ENCODE measurements at regions not wholly inside any gene's neighbourhood (a gene's known extent, or its start where the extent isn't known, plus 50 kb on each side); places are given as distances from the start of the nearest gene placed in this dataset.
A peak's percentile ranks its signal among the peaks of the same experiment; 100 is the strongest.

DNA sequence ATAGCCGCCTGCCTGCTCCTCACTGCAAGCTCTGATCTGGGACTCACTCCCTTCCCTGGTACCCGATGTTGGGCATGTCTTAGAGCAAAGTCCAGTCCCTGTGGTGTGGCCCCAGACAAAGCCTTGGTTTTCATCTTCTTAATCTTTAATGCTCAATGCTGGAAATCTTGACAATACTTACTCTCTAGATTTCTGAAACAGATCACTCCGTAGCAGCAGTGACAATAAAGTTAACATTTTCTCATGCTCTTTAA, 260.2 kb upstream of the IRX2 start:
- TF ChIP-seq, protein P1, sequence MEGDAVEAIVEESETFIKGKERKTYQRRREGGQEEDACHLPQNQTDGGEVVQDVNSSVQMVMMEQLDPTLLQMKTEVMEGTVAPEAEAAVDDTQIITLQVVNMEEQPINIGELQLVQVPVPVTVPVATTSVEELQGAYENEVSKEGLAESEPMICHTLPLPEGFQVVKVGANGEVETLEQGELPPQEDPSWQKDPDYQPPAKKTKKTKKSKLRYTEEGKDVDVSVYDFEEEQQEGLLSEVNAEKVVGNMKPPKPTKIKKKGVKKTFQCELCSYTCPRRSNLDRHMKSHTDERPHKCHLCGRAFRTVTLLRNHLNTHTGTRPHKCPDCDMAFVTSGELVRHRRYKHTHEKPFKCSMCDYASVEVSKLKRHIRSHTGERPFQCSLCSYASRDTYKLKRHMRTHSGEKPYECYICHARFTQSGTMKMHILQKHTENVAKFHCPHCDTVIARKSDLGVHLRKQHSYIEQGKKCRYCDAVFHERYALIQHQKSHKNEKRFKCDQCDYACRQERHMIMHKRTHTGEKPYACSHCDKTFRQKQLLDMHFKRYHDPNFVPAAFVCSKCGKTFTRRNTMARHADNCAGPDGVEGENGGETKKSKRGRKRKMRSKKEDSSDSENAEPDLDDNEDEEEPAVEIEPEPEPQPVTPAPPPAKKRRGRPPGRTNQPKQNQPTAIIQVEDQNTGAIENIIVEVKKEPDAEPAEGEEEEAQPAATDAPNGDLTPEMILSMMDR (conservative IDR thresholded peaks at IDR 0.05), result no peak
- no peak overlapping the region for H3K27ac Mint-ChIP-seq
- no peaks in the 10 kb centered on the region for H3K9me3 Mint-ChIP-seq

DNA sequence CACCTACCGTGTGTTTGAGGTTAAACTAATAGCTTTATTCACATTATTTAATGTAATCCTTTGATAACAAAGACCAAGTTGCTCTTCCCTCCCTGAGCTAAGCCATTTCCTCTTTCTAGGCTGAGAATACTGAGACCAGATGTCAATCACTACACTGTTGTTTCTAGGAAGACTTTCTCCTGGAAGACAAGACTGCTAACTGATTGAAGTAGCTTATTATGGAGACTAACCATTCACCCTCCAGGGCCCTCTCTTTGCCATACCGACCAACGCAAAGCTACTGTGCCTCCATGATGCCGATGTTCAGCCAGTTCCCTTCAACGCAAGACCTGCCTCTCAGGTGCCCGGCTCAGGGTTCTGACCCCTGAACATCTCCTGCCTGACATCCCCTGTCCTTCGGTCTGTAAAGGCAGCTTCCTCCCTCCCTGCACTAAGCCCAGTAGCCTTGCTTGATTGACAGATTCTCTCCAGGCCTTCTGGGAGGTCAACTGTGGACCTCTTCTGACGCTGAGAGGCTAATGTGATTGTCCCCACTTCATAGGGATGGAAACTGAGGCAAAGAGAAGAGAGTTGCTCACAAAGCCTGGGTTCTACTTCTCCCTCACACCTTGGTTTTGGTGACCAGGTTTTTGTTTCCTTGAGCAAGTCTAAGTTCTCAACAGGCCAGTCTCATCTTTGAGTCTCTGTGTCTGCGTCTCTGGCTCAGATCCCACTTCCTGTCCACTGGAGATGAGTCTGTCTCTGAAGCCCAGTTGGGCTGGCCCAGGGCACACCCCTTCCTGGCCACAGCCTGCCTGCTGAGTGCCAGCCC, 259.7 kb upstream of the IRX2 start:
- DNase-seq (ENCODE audit: extremely low spot score, unreplicated experiment), result peak; percentile 36
- Mint-ChIP-seq H3K36me3 (no peaks in the 10 kb centered on the region), H3K4me3 (no peak overlapping the region), H3K27ac (no peak overlapping the region), H3K4me1 (ENCODE audit: unreplicated experiment) (no peaks in the 10 kb centered on the region), H3K27me3 (no peaks in the 10 kb centered on the region), H3K9me3 (no peaks in the 10 kb centered on the region)
- TF ChIP-seq, protein P1 (conservative IDR thresholded peaks at IDR 0.05), result no peak

More for the DNA sequence above, 260.2 kb upstream of the IRX2 start:
- no peaks in the 10 kb centered on the region for H3K27me3 Mint-ChIP-seq
- no peak for DNase-seq (ENCODE audit: extremely low spot score, unreplicated experiment)
- H3K4me1 Mint-ChIP-seq (ENCODE audit: unreplicated experiment), result no peaks in the 10 kb centered on the region
- H3K4me3 Mint-ChIP-seq, result no peak overlapping the region
- no peaks in the 10 kb centered on the region for H3K36me3 Mint-ChIP-seq

DNA sequence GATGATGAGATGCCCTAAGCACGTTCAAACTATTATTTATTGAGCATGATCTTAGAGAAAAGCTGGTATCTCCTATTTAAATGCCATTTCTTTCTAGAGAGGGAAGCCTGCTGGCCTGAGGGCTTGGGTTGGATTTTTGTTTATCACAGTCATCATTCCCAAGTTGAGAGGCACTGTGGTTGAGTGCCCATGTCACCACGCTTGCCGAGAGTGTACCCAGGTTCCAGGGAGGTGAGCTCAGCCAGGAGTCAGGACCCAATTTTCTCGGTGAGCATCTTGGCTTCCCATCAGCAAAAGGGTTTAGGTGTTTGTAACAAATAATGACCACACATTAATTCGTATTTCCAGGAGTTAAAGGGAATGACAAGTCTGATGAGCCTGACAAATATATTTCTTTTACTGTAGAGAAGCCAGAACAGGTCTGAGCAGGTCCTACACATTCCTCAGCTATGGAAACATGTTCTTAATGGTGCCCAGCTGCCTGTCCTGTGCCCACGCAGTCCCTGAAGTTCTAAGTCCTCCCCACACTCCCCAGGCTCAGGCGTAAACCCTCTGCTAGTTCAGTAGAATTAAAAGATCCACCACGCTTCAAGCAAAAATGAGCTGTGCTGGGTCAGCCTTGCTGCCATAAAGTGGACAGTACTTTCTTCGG, 258.9 kb upstream of the IRX2 start:
- no peak overlapping the region for H3K27ac Mint-ChIP-seq
- TF ChIP-seq, protein P1 (conservative IDR thresholded peaks at IDR 0.05), result no peak
- no peak overlapping the region for H3K4me3 Mint-ChIP-seq
- no peaks in the 10 kb centered on the region for H3K9me3 Mint-ChIP-seq
- DNase-seq (ENCODE audit: extremely low spot score, unreplicated experiment), result no peak
- H3K4me1 Mint-ChIP-seq (ENCODE audit: unreplicated experiment), result no peaks in the 10 kb centered on the region
- H3K36me3 Mint-ChIP-seq, result no peaks in the 10 kb centered on the region
- no peaks in the 10 kb centered on the region for H3K27me3 Mint-ChIP-seq

DNA sequence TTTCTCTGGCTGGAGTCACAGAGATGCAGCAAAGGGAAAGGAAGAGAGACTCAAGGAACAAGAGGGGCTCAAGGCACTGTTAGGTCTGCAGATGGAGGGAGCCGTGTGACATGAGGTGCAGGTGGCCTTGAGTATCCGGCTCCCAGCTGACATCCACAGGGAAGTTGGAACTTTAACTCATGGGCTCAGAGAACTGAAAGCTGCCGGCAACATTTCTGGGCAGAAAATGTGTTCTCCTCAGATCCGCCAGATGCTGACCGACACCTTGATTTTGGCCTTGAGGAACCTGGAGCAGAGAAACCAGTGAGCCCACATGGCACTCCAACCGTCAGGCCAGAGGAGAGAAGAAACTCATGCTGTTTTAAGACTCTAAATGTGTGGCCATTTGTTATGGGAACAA, 258.1 kb upstream of the IRX2 start:
- Mint-ChIP-seq H3K9me3 (no peaks in the 10 kb centered on the region), H3K27ac (no peak overlapping the region), H3K36me3 (no peaks in the 10 kb centered on the region), H3K4me1 (ENCODE audit: unreplicated experiment) (no peaks in the 10 kb centered on the region), H3K27me3 (no peaks in the 10 kb centered on the region), H3K4me3 (no peak overlapping the region)
- TF ChIP-seq, protein P1 (conservative IDR thresholded peaks at IDR 0.05), result no peak
- peak; percentile 7 for DNase-seq (ENCODE audit: extremely low spot score, unreplicated experiment)

DNA sequence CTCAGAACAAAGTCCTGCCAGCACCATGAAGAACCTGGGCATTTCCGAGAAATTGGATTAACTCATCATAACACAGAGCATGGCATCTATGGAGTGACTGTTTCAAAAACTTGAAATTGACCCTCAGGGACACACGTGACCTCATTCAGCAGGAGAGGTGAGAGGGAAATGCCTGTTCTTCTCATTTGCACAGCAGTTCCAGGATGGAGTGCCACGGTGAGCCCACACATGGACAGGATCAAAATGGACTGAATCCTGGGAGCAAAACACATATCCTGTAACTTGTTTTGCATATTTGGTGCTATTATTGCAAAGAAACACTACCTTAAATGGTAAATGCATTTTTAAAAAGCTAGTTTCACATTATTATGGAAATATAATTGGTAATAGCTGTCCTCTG, 256.1 kb upstream of the IRX2 start:
- no peak overlapping the region for H3K4me3 Mint-ChIP-seq
- H3K4me1 Mint-ChIP-seq (ENCODE audit: unreplicated experiment), result no peaks in the 10 kb centered on the region
- no peak overlapping the region for H3K27ac Mint-ChIP-seq
- no peak for DNase-seq (ENCODE audit: extremely low spot score, unreplicated experiment)
- no peaks in the 10 kb centered on the region for H3K27me3 Mint-ChIP-seq
- no peaks in the 10 kb centered on the region for H3K9me3 Mint-ChIP-seq
- no peaks in the 10 kb centered on the region for H3K36me3 Mint-ChIP-seq
- TF ChIP-seq, protein P1 (conservative IDR thresholded peaks at IDR 0.05), result no peak

Measured in type B pancreatic cell (in vitro differentiated cells).